ENCODE measurements at regions not wholly inside any gene's neighbourhood (a gene's known extent, or its start where the extent isn't known, plus 50 kb on each side); places are given as distances from the start of the nearest gene placed in this dataset.

GRCh38 chr6:164102693-164103092, 688.2 kb downstream of the QKI start:
- Histone ChIP-seq H3K9me3 (ENCODE audit: control insufficient read depth, low read length) (no peaks in the 10 kb centered on the region), H3K4me3 (ENCODE audit: insufficient read depth, low read depth, low read length) (no peak overlapping the region), H3K27me3 (ENCODE audit: control insufficient read depth, insufficient read depth, low read length, poor library complexity, severe bottlenecking) (no peaks in the 10 kb centered on the region), H3K4me1 (ENCODE audit: control insufficient read depth, insufficient read depth, low read length) (peaks cover 28% of the 10 kb centered on the region), H3K27ac (ENCODE audit: insufficient read depth, low read depth, low read length, poor library complexity, severe bottlenecking) (no peak overlapping the region), H3K36me3 (ENCODE audit: control insufficient read depth, insufficient read depth, low read length) (no peaks in the 10 kb centered on the region)
- WGBS, 2 experiments: 76 to 89% methylated on average over 3 to 4 of the region's 4 CpGs

- no peak overlapping the region for H3K4me3 ChIP-seq (ENCODE audit: insufficient read depth, low read depth, low read length)
Measured at GRCh38 chr6:164101859-164102258, 687.3 kb downstream of the QKI start.

GRCh38 chr6:164099269-164099865, 684.8 kb downstream of the QKI start:
- Histone ChIP-seq H3K27me3 (ENCODE audit: control insufficient read depth, insufficient read depth, low read length, poor library complexity, severe bottlenecking) (no peaks in the 10 kb centered on the region), H3K36me3 (ENCODE audit: control insufficient read depth, insufficient read depth, low read length) (no peaks in the 10 kb centered on the region), H3K27ac (ENCODE audit: insufficient read depth, low read depth, low read length, poor library complexity, severe bottlenecking) (peak overlapping the region; percentile 70), H3K4me1 (ENCODE audit: control insufficient read depth, insufficient read depth, low read length) (peaks cover 24% of the 10 kb centered on the region), H3K4me3 (ENCODE audit: insufficient read depth, low read depth, low read length) (no peak overlapping the region), H3K9me3 (ENCODE audit: control insufficient read depth, low read length) (no peaks in the 10 kb centered on the region)
- WGBS, 2 experiments: 79 to 82% methylated on average over 22 of the region's 22 CpGs

More at GRCh38 chr6:164101859-164102258, 687.3 kb downstream of the QKI start:
- Histone ChIP-seq H3K9me3 (ENCODE audit: control insufficient read depth, low read length) (no peaks in the 10 kb centered on the region), H3K27ac (ENCODE audit: insufficient read depth, low read depth, low read length, poor library complexity, severe bottlenecking) (no peak overlapping the region), H3K4me1 (ENCODE audit: control insufficient read depth, insufficient read depth, low read length) (peaks cover 28% of the 10 kb centered on the region), H3K27me3 (ENCODE audit: control insufficient read depth, insufficient read depth, low read length, poor library complexity, severe bottlenecking) (no peaks in the 10 kb centered on the region), H3K36me3 (ENCODE audit: control insufficient read depth, insufficient read depth, low read length) (no peaks in the 10 kb centered on the region)
- WGBS, 2 experiments: 47 to 61% methylated on average over 1 of the region's 2 CpGs

- Histone ChIP-seq H3K4me3 (ENCODE audit: insufficient read depth, low read depth, low read length) (no peak overlapping the region), H3K4me1 (ENCODE audit: control insufficient read depth, insufficient read depth, low read length) (peaks cover 24% of the 10 kb centered on the region), H3K9me3 (ENCODE audit: control insufficient read depth, low read length) (no peaks in the 10 kb centered on the region), H3K27me3 (ENCODE audit: control insufficient read depth, insufficient read depth, low read length, poor library complexity, severe bottlenecking) (no peaks in the 10 kb centered on the region), H3K36me3 (ENCODE audit: control insufficient read depth, insufficient read depth, low read length) (no peaks in the 10 kb centered on the region), H3K27ac (ENCODE audit: insufficient read depth, low read depth, low read length, poor library complexity, severe bottlenecking) (no peak overlapping the region)
- 90 to 91% methylated on average over 8 to 9 of the region's 9 CpGs for WGBS, 2 experiments
Measured at GRCh38 chr6:164098857-164099267, 684.3 kb downstream of the QKI start.

GRCh38 chr6:164097551-164098398, 683.3 kb downstream of the QKI start:
- H3K27me3 ChIP-seq (ENCODE audit: control insufficient read depth, insufficient read depth, low read length, poor library complexity, severe bottlenecking): no peaks in the 10 kb centered on the region
- H3K4me3 ChIP-seq (ENCODE audit: insufficient read depth, low read depth, low read length): no peak overlapping the region
- 90 to 92% methylated on average over 11 of the region's 11 CpGs for WGBS, 2 experiments
- no peak overlapping the region for H3K27ac ChIP-seq (ENCODE audit: insufficient read depth, low read depth, low read length, poor library complexity, severe bottlenecking)
- no peaks in the 10 kb centered on the region for H3K9me3 ChIP-seq (ENCODE audit: control insufficient read depth, low read length)
- peaks cover 22% of the 10 kb centered on the region for H3K4me1 ChIP-seq (ENCODE audit: control insufficient read depth, insufficient read depth, low read length)
- no peaks in the 10 kb centered on the region for H3K36me3 ChIP-seq (ENCODE audit: control insufficient read depth, insufficient read depth, low read length)

GRCh38 chr6:164097056-164097455, 682.5 kb downstream of the QKI start:
- peaks cover 14% of the 10 kb centered on the region for H3K4me1 ChIP-seq (ENCODE audit: control insufficient read depth, insufficient read depth, low read length)
- no peak overlapping the region for H3K27ac ChIP-seq (ENCODE audit: insufficient read depth, low read depth, low read length, poor library complexity, severe bottlenecking)
- no peaks in the 10 kb centered on the region for H3K36me3 ChIP-seq (ENCODE audit: control insufficient read depth, insufficient read depth, low read length)
- WGBS, 2 experiments: 91 to 93% methylated on average over 4 of the region's 4 CpGs
- no peaks in the 10 kb centered on the region for H3K9me3 ChIP-seq (ENCODE audit: control insufficient read depth, low read length)
- no peak overlapping the region for H3K4me3 ChIP-seq (ENCODE audit: insufficient read depth, low read depth, low read length)
- H3K27me3 ChIP-seq (ENCODE audit: control insufficient read depth, insufficient read depth, low read length, poor library complexity, severe bottlenecking): no peaks in the 10 kb centered on the region

GRCh38 chr6:164095056-164095455, 680.5 kb downstream of the QKI start:
- Histone ChIP-seq H3K27ac (ENCODE audit: insufficient read depth, low read depth, low read length, poor library complexity, severe bottlenecking) (no peak overlapping the region), H3K27me3 (ENCODE audit: control insufficient read depth, insufficient read depth, low read length, poor library complexity, severe bottlenecking) (no peaks in the 10 kb centered on the region), H3K9me3 (ENCODE audit: control insufficient read depth, low read length) (no peaks in the 10 kb centered on the region), H3K4me3 (ENCODE audit: insufficient read depth, low read depth, low read length) (no peak overlapping the region), H3K4me1 (ENCODE audit: control insufficient read depth, insufficient read depth, low read length) (peaks cover 9% of the 10 kb centered on the region), H3K36me3 (ENCODE audit: control insufficient read depth, insufficient read depth, low read length) (no peaks in the 10 kb centered on the region)
- 94 to 96% methylated on average over 3 of the region's 3 CpGs for WGBS, 2 experiments

- Histone ChIP-seq H3K4me3 (ENCODE audit: insufficient read depth, low read depth, low read length) (no peak overlapping the region), H3K4me1 (ENCODE audit: control insufficient read depth, insufficient read depth, low read length) (peaks cover 13% of the 10 kb centered on the region), H3K36me3 (ENCODE audit: control insufficient read depth, insufficient read depth, low read length) (no peaks in the 10 kb centered on the region), H3K27ac (ENCODE audit: insufficient read depth, low read depth, low read length, poor library complexity, severe bottlenecking) (no peak overlapping the region), H3K9me3 (ENCODE audit: control insufficient read depth, low read length) (no peaks in the 10 kb centered on the region), H3K27me3 (ENCODE audit: control insufficient read depth, insufficient read depth, low read length, poor library complexity, severe bottlenecking) (no peaks in the 10 kb centered on the region)
- 94 to 100% methylated on average over 2 to 3 of the region's 3 CpGs for WGBS, 2 experiments
Measured at GRCh38 chr6:164087870-164088269, 673.4 kb downstream of the QKI start.

- Histone ChIP-seq H3K27ac (ENCODE audit: insufficient read depth, low read depth, low read length, poor library complexity, severe bottlenecking) (no peak overlapping the region), H3K4me3 (ENCODE audit: insufficient read depth, low read depth, low read length) (no peak overlapping the region), H3K27me3 (ENCODE audit: control insufficient read depth, insufficient read depth, low read length, poor library complexity, severe bottlenecking) (no peaks in the 10 kb centered on the region), H3K9me3 (ENCODE audit: control insufficient read depth, low read length) (no peaks in the 10 kb centered on the region), H3K36me3 (ENCODE audit: control insufficient read depth, insufficient read depth, low read length) (no peaks in the 10 kb centered on the region), H3K4me1 (ENCODE audit: control insufficient read depth, insufficient read depth, low read length) (peaks cover 13% of the 10 kb centered on the region)
- WGBS, 2 experiments: 82 to 97% methylated on average over 2 of the region's 2 CpGs
Measured at GRCh38 chr6:164087211-164087610, 672.7 kb downstream of the QKI start.

- Histone ChIP-seq H3K27me3 (ENCODE audit: control insufficient read depth, insufficient read depth, low read length, poor library complexity, severe bottlenecking) (no peaks in the 10 kb centered on the region), H3K4me1 (ENCODE audit: control insufficient read depth, insufficient read depth, low read length) (peaks cover 13% of the 10 kb centered on the region), H3K9me3 (ENCODE audit: control insufficient read depth, low read length) (no peaks in the 10 kb centered on the region), H3K27ac (ENCODE audit: insufficient read depth, low read depth, low read length, poor library complexity, severe bottlenecking) (peak overlapping the region; percentile 91), H3K4me3 (ENCODE audit: insufficient read depth, low read depth, low read length) (no peak overlapping the region), H3K36me3 (ENCODE audit: control insufficient read depth, insufficient read depth, low read length) (no peaks in the 10 kb centered on the region)
- 90 to 94% methylated on average over 24 to 25 of the region's 25 CpGs for WGBS, 2 experiments
Measured at GRCh38 chr6:164086076-164086887, 671.8 kb downstream of the QKI start.
